ENCODE measurements at regions not wholly inside any gene's neighbourhood (a gene's known extent, or its start where the extent isn't known, plus 50 kb on each side); places are given as distances from the start of the nearest gene placed in this dataset.

DNA sequence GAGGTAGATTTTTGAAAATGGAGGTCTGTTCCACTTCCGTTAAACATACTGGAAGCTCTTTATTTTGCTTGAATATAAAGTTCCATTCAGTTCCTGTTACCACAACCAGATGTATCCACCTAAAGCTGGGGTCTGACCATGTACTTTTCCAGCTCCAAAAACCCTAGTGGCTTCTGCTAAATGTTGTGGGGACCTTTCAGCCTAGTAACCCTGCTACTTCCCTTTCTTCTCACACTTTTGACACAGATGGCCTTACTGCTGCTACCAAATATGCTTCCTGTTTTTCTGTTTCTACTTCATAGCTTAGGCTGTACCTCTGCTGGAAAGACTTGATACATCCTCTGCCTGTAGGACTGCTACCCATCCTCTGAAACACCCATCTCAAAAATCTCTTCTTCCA is 87.8 kb downstream of the COL6A6 start:
- TF ChIP-seq, protein P1, sequence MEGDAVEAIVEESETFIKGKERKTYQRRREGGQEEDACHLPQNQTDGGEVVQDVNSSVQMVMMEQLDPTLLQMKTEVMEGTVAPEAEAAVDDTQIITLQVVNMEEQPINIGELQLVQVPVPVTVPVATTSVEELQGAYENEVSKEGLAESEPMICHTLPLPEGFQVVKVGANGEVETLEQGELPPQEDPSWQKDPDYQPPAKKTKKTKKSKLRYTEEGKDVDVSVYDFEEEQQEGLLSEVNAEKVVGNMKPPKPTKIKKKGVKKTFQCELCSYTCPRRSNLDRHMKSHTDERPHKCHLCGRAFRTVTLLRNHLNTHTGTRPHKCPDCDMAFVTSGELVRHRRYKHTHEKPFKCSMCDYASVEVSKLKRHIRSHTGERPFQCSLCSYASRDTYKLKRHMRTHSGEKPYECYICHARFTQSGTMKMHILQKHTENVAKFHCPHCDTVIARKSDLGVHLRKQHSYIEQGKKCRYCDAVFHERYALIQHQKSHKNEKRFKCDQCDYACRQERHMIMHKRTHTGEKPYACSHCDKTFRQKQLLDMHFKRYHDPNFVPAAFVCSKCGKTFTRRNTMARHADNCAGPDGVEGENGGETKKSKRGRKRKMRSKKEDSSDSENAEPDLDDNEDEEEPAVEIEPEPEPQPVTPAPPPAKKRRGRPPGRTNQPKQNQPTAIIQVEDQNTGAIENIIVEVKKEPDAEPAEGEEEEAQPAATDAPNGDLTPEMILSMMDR (IDR thresholded peaks at IDR 0.05): no peak
- TF ChIP-seq POLR2AphosphoS5 (IDR thresholded peaks at IDR 0.05): no peak
- no peak for TF ChIP-seq POLR2A (IDR thresholded peaks at IDR 0.05; ENCODE audit: low read depth)

Data from esophagus muscularis mucosa (tissue), 3 donors.